Kidney epithelial cell (primary cell): ENCODE measurements at regions not wholly inside any gene's neighbourhood (a gene's known extent, or its start where the extent isn't known, plus 50 kb on each side); places are given as distances from the start of the nearest gene placed in this dataset.

Source experiments
- DNase-seq: peaks from one replicate; pipeline ENCODE4 v3.0.0-alpha.2; 2010; ENCODE audit warnings: low read depth
- H3K27me3 ChIP-seq: 2 replicates; pipeline ENCODE4 v1.6.0; 2011; ENCODE audit warnings: low read length; ENCODE audit not compliant: control insufficient read depth, insufficient read depth
- H3K36me3 ChIP-seq: 2 replicates; pipeline ENCODE4 v1.5.1; 2011; ENCODE audit warnings: low read length; ENCODE audit not compliant: control insufficient read depth, insufficient read depth
- H3K4me3 ChIP-seq: 2 replicates; pipeline ENCODE4 v1.5.1; 2011; ENCODE audit warnings: low read depth, mild to moderate bottlenecking, control low read depth, low read length
- CTCF ChIP-seq: IDR thresholded peaks from 2 replicates; pipeline ENCODE4 v1.5.1; 2011; ENCODE audit warnings: mild to moderate bottlenecking, moderate library complexity, low read length, control low read depth, inconsistent platforms; ENCODE audit not compliant: insufficient read depth, poor library complexity, severe bottlenecking

GRCh38 chr7:55641273-55641691, 69.0 kb upstream of the VOPP1 start:
- peak; percentile 37 for DNase-seq
- H3K36me3 ChIP-seq, result no peaks in the 10 kb centered on the region
- H3K27me3 ChIP-seq, result no peaks in the 10 kb centered on the region
- no peak overlapping the region for H3K4me3 ChIP-seq
- peak; percentile 73 for TF ChIP-seq CTCF

- no peak for DNase-seq
- TF ChIP-seq CTCF, result no peak
- H3K4me3 ChIP-seq, result no peak overlapping the region
- no peaks in the 10 kb centered on the region for H3K36me3 ChIP-seq
- H3K27me3 ChIP-seq, result no peaks in the 10 kb centered on the region
These were observed 67.3 kb upstream of the VOPP1 start for GRCh38 chr7:55639640-55640039.

GRCh38 chr7:55629051-55629677, 56.9 kb upstream of the VOPP1 start:
- H3K27me3 ChIP-seq, result no peaks in the 10 kb centered on the region
- TF ChIP-seq CTCF, result no peak
- no peak overlapping the region for H3K4me3 ChIP-seq
- DNase-seq, result no peak
- no peaks in the 10 kb centered on the region for H3K36me3 ChIP-seq

- no peak for TF ChIP-seq CTCF
- no peak for DNase-seq
- H3K27me3 ChIP-seq, result no peaks in the 10 kb centered on the region
- H3K4me3 ChIP-seq, result no peak overlapping the region
- H3K36me3 ChIP-seq, result no peaks in the 10 kb centered on the region
These were observed 52.5 kb upstream of the VOPP1 start for GRCh38 chr7:55624813-55625212.

DNA sequence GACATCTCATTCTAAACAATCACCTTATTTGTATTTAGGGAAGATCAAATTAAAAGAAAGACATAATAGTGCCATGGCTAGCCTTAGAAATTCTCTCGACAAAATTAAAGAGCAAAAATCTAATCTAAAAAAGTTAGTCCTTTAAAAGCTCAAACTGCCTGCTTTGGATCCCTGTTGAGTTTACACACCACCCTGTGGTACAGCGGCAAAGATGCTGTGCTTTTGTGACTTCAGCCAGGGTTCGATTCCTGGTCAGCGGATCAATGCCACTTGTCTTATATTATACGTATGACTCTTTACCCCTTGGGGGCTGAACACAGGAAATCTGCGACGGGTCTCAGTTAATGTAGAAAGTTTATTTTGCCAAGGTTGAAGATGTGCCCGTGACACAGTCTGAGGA, 51.3 kb upstream of the VOPP1 start:
- no peak for TF ChIP-seq CTCF
- Histone ChIP-seq H3K4me3 (no peak overlapping the region), H3K36me3 (no peaks in the 10 kb centered on the region), H3K27me3 (no peaks in the 10 kb centered on the region)
- DNase-seq, result no peak

- no peak for TF ChIP-seq CTCF
- Histone ChIP-seq H3K4me3 (no peak overlapping the region), H3K27me3 (no peaks in the 10 kb centered on the region), H3K36me3 (no peaks in the 10 kb centered on the region)
- no peak for DNase-seq
These were observed 49.9 kb upstream of the VOPP1 start for GRCh38 chr7:55622241-55622640.
